Prostate gland (tissue), 2 donors: ENCODE measurements at regions not wholly inside any gene's neighbourhood (a gene's known extent, or its start where the extent isn't known, plus 50 kb on each side); places are given as distances from the start of the nearest gene placed in this dataset.

Experiments used
- POLR2A ChIP-seq: fragments of 450-650 bp; IDR thresholded peaks from one replicate; pipeline ENCODE4 v1.6.1; 2016; ENCODE audit warnings: antibody characterized with exemption, mild to moderate bottlenecking
- TF ChIP-seq, protein P1 (sequence below), 4 experiments: fragments of 200-600 bp in 2 of 4; fragments of 450-650 bp in 2 of 4; sonication (generic) in 2 of 4; IDR thresholded peaks; 1 replicate in 3 of 4; 2 replicates in 1 of 4; pipeline ENCODE4 v1.5.1; 2016 to 2019; ENCODE audit warnings: antibody characterized with exemption in 4 of 4, mild to moderate bottlenecking in 2 of 4, moderate library complexity in 2 of 4

- TF ChIP-seq, protein P1, sequence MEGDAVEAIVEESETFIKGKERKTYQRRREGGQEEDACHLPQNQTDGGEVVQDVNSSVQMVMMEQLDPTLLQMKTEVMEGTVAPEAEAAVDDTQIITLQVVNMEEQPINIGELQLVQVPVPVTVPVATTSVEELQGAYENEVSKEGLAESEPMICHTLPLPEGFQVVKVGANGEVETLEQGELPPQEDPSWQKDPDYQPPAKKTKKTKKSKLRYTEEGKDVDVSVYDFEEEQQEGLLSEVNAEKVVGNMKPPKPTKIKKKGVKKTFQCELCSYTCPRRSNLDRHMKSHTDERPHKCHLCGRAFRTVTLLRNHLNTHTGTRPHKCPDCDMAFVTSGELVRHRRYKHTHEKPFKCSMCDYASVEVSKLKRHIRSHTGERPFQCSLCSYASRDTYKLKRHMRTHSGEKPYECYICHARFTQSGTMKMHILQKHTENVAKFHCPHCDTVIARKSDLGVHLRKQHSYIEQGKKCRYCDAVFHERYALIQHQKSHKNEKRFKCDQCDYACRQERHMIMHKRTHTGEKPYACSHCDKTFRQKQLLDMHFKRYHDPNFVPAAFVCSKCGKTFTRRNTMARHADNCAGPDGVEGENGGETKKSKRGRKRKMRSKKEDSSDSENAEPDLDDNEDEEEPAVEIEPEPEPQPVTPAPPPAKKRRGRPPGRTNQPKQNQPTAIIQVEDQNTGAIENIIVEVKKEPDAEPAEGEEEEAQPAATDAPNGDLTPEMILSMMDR (IDR thresholded peaks at IDR 0.05), result no peak
- no peak for TF ChIP-seq POLR2A
These were observed 91.4 kb upstream of the AFDN start for GRCh38 chr6:167735084-167735950.
